ENCODE measurements at regions not wholly inside any gene's neighbourhood (a gene's known extent, or its start where the extent isn't known, plus 50 kb on each side); places are given as distances from the start of the nearest gene placed in this dataset.

- Histone ChIP-seq H3K27me3 (ENCODE audit: control insufficient read depth in 1 of 2, insufficient read depth in 2 of 2, low read length in 2 of 2) (no peaks in the 10 kb centered on the region), H3K36me3 (ENCODE audit: control insufficient read depth in 1 of 2, insufficient read depth in 2 of 2, low read length in 2 of 2) (no peaks in the 10 kb centered on the region), H3K9me3 (ENCODE audit: control insufficient read depth in 1 of 2, low read length in 2 of 2) (no peaks in the 10 kb centered on the region), H3K4me3 (ENCODE audit: low read depth in 1 of 2, low read length in 2 of 2) (no peak overlapping the region), H3K27ac (ENCODE audit: low read depth, low read length) (no peak overlapping the region), H3K9ac (ENCODE audit: low read depth in 1 of 2, low read length in 2 of 2) (no peak overlapping the region), H3K4me1 (ENCODE audit: control insufficient read depth in 1 of 2, insufficient read depth in 2 of 2, low read length in 2 of 2) (no peaks in the 10 kb centered on the region)
These were observed 264.1 kb upstream of the NPY start for GRCh38 chr7:24019841-24020240.

GRCh38 chr7:24024276-24025068 lies 259.5 kb upstream of the NPY start:
- Histone ChIP-seq H3K4me1 (ENCODE audit: control insufficient read depth in 1 of 2, insufficient read depth in 2 of 2, low read length in 2 of 2) (no peaks in the 10 kb centered on the region), H3K27ac (ENCODE audit: low read depth, low read length) (no peak overlapping the region), H3K27me3 (ENCODE audit: control insufficient read depth in 1 of 2, insufficient read depth in 2 of 2, low read length in 2 of 2) (no peaks in the 10 kb centered on the region), H3K9me3 (ENCODE audit: control insufficient read depth in 1 of 2, low read length in 2 of 2) (no peaks in the 10 kb centered on the region), H3K4me3 (ENCODE audit: low read depth in 1 of 2, low read length in 2 of 2) (no peak overlapping the region), H3K36me3 (ENCODE audit: control insufficient read depth in 1 of 2, insufficient read depth in 2 of 2, low read length in 2 of 2) (no peaks in the 10 kb centered on the region), H3K9ac (ENCODE audit: low read depth in 1 of 2, low read length in 2 of 2) (no peak overlapping the region)

GRCh38 chr7:24025094-24025493 lies 258.9 kb upstream of the NPY start:
- Histone ChIP-seq H3K9ac (ENCODE audit: low read depth in 1 of 2, low read length in 2 of 2) (no peak overlapping the region), H3K4me3 (ENCODE audit: low read depth in 1 of 2, low read length in 2 of 2) (no peak overlapping the region), H3K27me3 (ENCODE audit: control insufficient read depth in 1 of 2, insufficient read depth in 2 of 2, low read length in 2 of 2) (no peaks in the 10 kb centered on the region), H3K36me3 (ENCODE audit: control insufficient read depth in 1 of 2, insufficient read depth in 2 of 2, low read length in 2 of 2) (no peaks in the 10 kb centered on the region), H3K9me3 (ENCODE audit: control insufficient read depth in 1 of 2, low read length in 2 of 2) (no peaks in the 10 kb centered on the region), H3K27ac (ENCODE audit: low read depth, low read length) (no peak overlapping the region), H3K4me1 (ENCODE audit: control insufficient read depth in 1 of 2, insufficient read depth in 2 of 2, low read length in 2 of 2) (no peaks in the 10 kb centered on the region)

- Histone ChIP-seq H3K36me3 (ENCODE audit: control insufficient read depth in 1 of 2, insufficient read depth in 2 of 2, low read length in 2 of 2) (no peaks in the 10 kb centered on the region), H3K4me3 (ENCODE audit: low read depth in 1 of 2, low read length in 2 of 2) (no peak overlapping the region), H3K9me3 (ENCODE audit: control insufficient read depth in 1 of 2, low read length in 2 of 2) (no peaks in the 10 kb centered on the region), H3K9ac (ENCODE audit: low read depth in 1 of 2, low read length in 2 of 2) (no peak overlapping the region), H3K27me3 (ENCODE audit: control insufficient read depth in 1 of 2, insufficient read depth in 2 of 2, low read length in 2 of 2) (no peaks in the 10 kb centered on the region), H3K4me1 (ENCODE audit: control insufficient read depth in 1 of 2, insufficient read depth in 2 of 2, low read length in 2 of 2) (no peaks in the 10 kb centered on the region), H3K27ac (ENCODE audit: low read depth, low read length) (no peak overlapping the region)
These were observed 258.2 kb upstream of the NPY start for GRCh38 chr7:24025765-24026164.

- Histone ChIP-seq H3K4me3 (ENCODE audit: low read depth in 1 of 2, low read length in 2 of 2) (no peak overlapping the region), H3K4me1 (ENCODE audit: control insufficient read depth in 1 of 2, insufficient read depth in 2 of 2, low read length in 2 of 2) (no peaks in the 10 kb centered on the region), H3K36me3 (ENCODE audit: control insufficient read depth in 1 of 2, insufficient read depth in 2 of 2, low read length in 2 of 2) (no peaks in the 10 kb centered on the region), H3K9ac (ENCODE audit: low read depth in 1 of 2, low read length in 2 of 2) (no peak overlapping the region), H3K9me3 (ENCODE audit: control insufficient read depth in 1 of 2, low read length in 2 of 2) (no peaks in the 10 kb centered on the region), H3K27me3 (ENCODE audit: control insufficient read depth in 1 of 2, insufficient read depth in 2 of 2, low read length in 2 of 2) (no peaks in the 10 kb centered on the region), H3K27ac (ENCODE audit: low read depth, low read length) (no peak overlapping the region)
These were observed 257.6 kb upstream of the NPY start for GRCh38 chr7:24026351-24026750.

GRCh38 chr7:24029068-24029467 lies 254.9 kb upstream of the NPY start:
- Histone ChIP-seq H3K9ac (ENCODE audit: low read depth in 1 of 2, low read length in 2 of 2) (no peak overlapping the region), H3K36me3 (ENCODE audit: control insufficient read depth in 1 of 2, insufficient read depth in 2 of 2, low read length in 2 of 2) (no peaks in the 10 kb centered on the region), H3K4me1 (ENCODE audit: control insufficient read depth in 1 of 2, insufficient read depth in 2 of 2, low read length in 2 of 2) (no peaks in the 10 kb centered on the region)

GRCh38 chr7:24034251-24034650 lies 249.7 kb upstream of the NPY start:
- Histone ChIP-seq H3K9me3 (ENCODE audit: control insufficient read depth in 1 of 2, low read length in 2 of 2) (no peaks in the 10 kb centered on the region), H3K4me3 (ENCODE audit: low read depth in 1 of 2, low read length in 2 of 2) (no peak overlapping the region), H3K9ac (ENCODE audit: low read depth in 1 of 2, low read length in 2 of 2) (no peak overlapping the region), H3K27ac (ENCODE audit: low read depth, low read length) (no peak overlapping the region), H3K4me1 (ENCODE audit: control insufficient read depth in 1 of 2, insufficient read depth in 2 of 2, low read length in 2 of 2) (no peaks in the 10 kb centered on the region), H3K27me3 (ENCODE audit: control insufficient read depth in 1 of 2, insufficient read depth in 2 of 2, low read length in 2 of 2) (no peaks in the 10 kb centered on the region), H3K36me3 (ENCODE audit: control insufficient read depth in 1 of 2, insufficient read depth in 2 of 2, low read length in 2 of 2) (no peaks in the 10 kb centered on the region)

More at GRCh38 chr7:24029068-24029467, 254.9 kb upstream of the NPY start:
- Histone ChIP-seq H3K27ac (ENCODE audit: low read depth, low read length) (no peak overlapping the region), H3K4me3 (ENCODE audit: low read depth in 1 of 2, low read length in 2 of 2) (no peak overlapping the region), H3K27me3 (ENCODE audit: control insufficient read depth in 1 of 2, insufficient read depth in 2 of 2, low read length in 2 of 2) (no peaks in the 10 kb centered on the region), H3K9me3 (ENCODE audit: control insufficient read depth in 1 of 2, low read length in 2 of 2) (no peaks in the 10 kb centered on the region)

- no peaks in the 10 kb centered on the region for H3K4me1 ChIP-seq (ENCODE audit: control insufficient read depth in 1 of 2, insufficient read depth in 2 of 2, low read length in 2 of 2)
These were observed 248.5 kb upstream of the NPY start for GRCh38 chr7:24035366-24036032.

GRCh38 chr7:24036033-24036412 lies 248.0 kb upstream of the NPY start:
- H3K27me3 ChIP-seq (ENCODE audit: control insufficient read depth in 1 of 2, insufficient read depth in 2 of 2, low read length in 2 of 2), result no peaks in the 10 kb centered on the region
- no peak overlapping the region for H3K9ac ChIP-seq (ENCODE audit: low read depth in 1 of 2, low read length in 2 of 2)
- no peak overlapping the region for H3K4me3 ChIP-seq (ENCODE audit: low read depth in 1 of 2, low read length in 2 of 2)
- no peak overlapping the region for H3K27ac ChIP-seq (ENCODE audit: low read depth, low read length)
- H3K9me3 ChIP-seq (ENCODE audit: control insufficient read depth in 1 of 2, low read length in 2 of 2), result no peaks in the 10 kb centered on the region
- H3K4me1 ChIP-seq (ENCODE audit: control insufficient read depth in 1 of 2, insufficient read depth in 2 of 2, low read length in 2 of 2), result no peaks in the 10 kb centered on the region
- H3K36me3 ChIP-seq (ENCODE audit: control insufficient read depth in 1 of 2, insufficient read depth in 2 of 2, low read length in 2 of 2), result no peaks in the 10 kb centered on the region

More at GRCh38 chr7:24035366-24036032, 248.5 kb upstream of the NPY start:
- no peaks in the 10 kb centered on the region for H3K9me3 ChIP-seq (ENCODE audit: control insufficient read depth in 1 of 2, low read length in 2 of 2)
- H3K27me3 ChIP-seq (ENCODE audit: control insufficient read depth in 1 of 2, insufficient read depth in 2 of 2, low read length in 2 of 2), result no peaks in the 10 kb centered on the region
- H3K4me3 ChIP-seq (ENCODE audit: low read depth in 1 of 2, low read length in 2 of 2), result no peak overlapping the region
- H3K9ac ChIP-seq (ENCODE audit: low read depth in 1 of 2, low read length in 2 of 2), result no peak overlapping the region
- no peak overlapping the region for H3K27ac ChIP-seq (ENCODE audit: low read depth, low read length)
- H3K36me3 ChIP-seq (ENCODE audit: control insufficient read depth in 1 of 2, insufficient read depth in 2 of 2, low read length in 2 of 2), result no peaks in the 10 kb centered on the region

- Histone ChIP-seq H3K4me3 (ENCODE audit: low read depth in 1 of 2, low read length in 2 of 2) (no peak overlapping the region), H3K27ac (ENCODE audit: low read depth, low read length) (no peak overlapping the region), H3K36me3 (ENCODE audit: control insufficient read depth in 1 of 2, insufficient read depth in 2 of 2, low read length in 2 of 2) (no peaks in the 10 kb centered on the region), H3K9me3 (ENCODE audit: control insufficient read depth in 1 of 2, low read length in 2 of 2) (no peaks in the 10 kb centered on the region), H3K27me3 (ENCODE audit: control insufficient read depth in 1 of 2, insufficient read depth in 2 of 2, low read length in 2 of 2) (no peaks in the 10 kb centered on the region), H3K9ac (ENCODE audit: low read depth in 1 of 2, low read length in 2 of 2) (no peak overlapping the region), H3K4me1 (ENCODE audit: control insufficient read depth in 1 of 2, insufficient read depth in 2 of 2, low read length in 2 of 2) (no peaks in the 10 kb centered on the region)
These were observed 245.0 kb upstream of the NPY start for GRCh38 chr7:24038993-24039392.

All from duodenal mucosa (tissue), 2 donors.